GM12878 (cell line): ENCODE measurements at regions not wholly inside any gene's neighbourhood (a gene's known extent, or its start where the extent isn't known, plus 50 kb on each side); places are given as distances from the start of the nearest gene placed in this dataset.

Experiments used
- ATAC-seq: fragments of 200-7000 bp; cut with Tn5 transposase; 3 replicates; pipeline ENCODE4 v1.9.1; 2020; ENCODE audit warnings: mild to moderate bottlenecking, moderate library complexity
- BruUV-seq: library from RNA; stranded (reverse); fragments of 400-500 nt; replicated peaks from 2 replicates; lab custom pipeline; 2021; lab: Mats Ljungman, UMichigan
- CTCF ChIA-PET: fragments of 300-600 bp; sonication (Branson Sonifier 250); formaldehyde crosslinking; extraction: SDS; loops from one replicate; lab custom pipeline; 2021; ENCODE audit warnings: inconsistent platforms; lab: Yijun Ruan, JAX
- POLR2A ChIA-PET: fragments of 350-600 bp; formaldehyde crosslinking; extraction: SDS; loops from one replicate; lab custom pipeline; 2021; ENCODE audit warnings: inconsistent platforms; lab: Charles Lee
- RAD21 ChIA-PET: fragments of 300-600 bp; sonication (Branson Sonifier 250); formaldehyde crosslinking; loops from one replicate; lab custom pipeline; 2023; ENCODE audit warnings: antibody characterized with exemption; ENCODE audit not compliant: unreplicated experiment; lab: Charles Lee
- SMC1A ChIA-PET: fragments of 300-600 bp; sonication (Branson Sonifier 250); formaldehyde crosslinking; loops from one replicate; lab custom pipeline; 2023; ENCODE audit not compliant: unreplicated experiment, uncharacterized antibody; lab: Charles Lee
- DNase-seq: peaks from one replicate; pipeline ENCODE4 v3.0.0-alpha.2; 2011; ENCODE audit warnings: low read depth, low spot score
- FAIRE-seq: peaks from 3 replicates; lab custom pipeline; 2011; peaks lifted over from hg19 to GRCh38; lab: Jason Lieb, UNC
- H2AFZ ChIP-seq: 2 replicates; pipeline ENCODE4 v1.6.0; 2011; ENCODE audit warnings: low read depth, low read length, control low read depth; ENCODE audit not compliant: control insufficient read depth
- H3K27ac ChIP-seq: 2 replicates; pipeline ENCODE4 v1.5.1; 2011; ENCODE audit warnings: control low read depth; ENCODE audit not compliant: control insufficient read depth, insufficient read depth
- H3K27me3 ChIP-seq, 2 experiments: replicated peaks in 1 of 2; 2 replicates each; pipeline versions ENCODE4 v1.6.0 to v1.6.1; 2011; ENCODE audit warnings: low read length in 1 of 2; ENCODE audit not compliant: control insufficient read depth in 2 of 2, insufficient read depth in 2 of 2
- H3K36me3 ChIP-seq, 2 experiments: 2 replicates each; pipeline ENCODE4 v1.5.1; 2011; ENCODE audit warnings: low read length in 1 of 2; ENCODE audit not compliant: control insufficient read depth in 2 of 2, insufficient read depth in 2 of 2
- H3K4me1 ChIP-seq: 2 replicates; pipeline ENCODE4 v1.6.1; 2011; ENCODE audit warnings: mild to moderate bottlenecking, low read length, moderate library complexity, mixed read lengths; ENCODE audit not compliant: control insufficient read depth, insufficient read depth
- H3K4me2 ChIP-seq: 2 replicates; pipeline ENCODE4 v1.6.0; 2011; ENCODE audit warnings: control low read depth; ENCODE audit not compliant: control insufficient read depth, insufficient read depth
- H3K4me3 ChIP-seq: fragments of 200-600 bp; sonication (generic); 2 replicates; pipeline ENCODE4 v1.5.1; 2016
- H3K79me2 ChIP-seq: 2 replicates; pipeline ENCODE4 v1.6.0; 2011; ENCODE audit warnings: low read length; ENCODE audit not compliant: control insufficient read depth, insufficient read depth
- H3K9ac ChIP-seq: 2 replicates; pipeline ENCODE4 v1.8.0; 2011; ENCODE audit warnings: low read length, control low read depth, mixed read lengths; ENCODE audit not compliant: control insufficient read depth, insufficient read depth
- H3K9me3 ChIP-seq: replicated peaks from 3 replicates; pipeline ENCODE4 v1.5.1; 2011; ENCODE audit warnings: mild to moderate bottlenecking, low read length; ENCODE audit not compliant: control insufficient read depth, insufficient read depth
- H4K20me1 ChIP-seq: 2 replicates; pipeline ENCODE4 v1.6.0; 2011; ENCODE audit not compliant: control insufficient read depth, insufficient read depth
- CEBPZ ChIP-seq: fragments of 150-350 bp; IDR thresholded peaks from 2 replicates; pipeline ENCODE4 v1.6.1; 2016; ENCODE audit warnings: low read depth, low read length
- CHD4 ChIP-seq: fragments of 200-600 bp; sonication (generic); IDR thresholded peaks from 2 replicates; pipeline ENCODE4 v1.6.1; 2016; ENCODE audit warnings: mild to moderate bottlenecking
- ESRRA ChIP-seq: IDR thresholded peaks from 2 replicates; pipeline ENCODE4 v1.6.1; 2012; ENCODE audit warnings: mild to moderate bottlenecking, low read length, improper control_type of control experiment
- HCFC1 ChIP-seq: fragments of 150-350 bp; IDR thresholded peaks from 2 replicates; pipeline ENCODE4 v1.6.1; 2014; ENCODE audit warnings: low read length
- POLR2A ChIP-seq: IDR thresholded peaks from 2 replicates; pipeline ENCODE4 v1.6.1; 2011; ENCODE audit warnings: low read depth, mild to moderate bottlenecking, low read length
- RAD21 ChIP-seq: IDR thresholded peaks from 2 replicates; pipeline ENCODE4 v1.6.1; 2011; ENCODE audit warnings: mild to moderate bottlenecking, low read depth, low read length, moderate library complexity; ENCODE audit not compliant: insufficient read depth
- SKIL ChIP-seq: fragments of 450-650 bp; IDR thresholded peaks from 2 replicates; pipeline ENCODE4 v1.6.1; 2017; ENCODE audit warnings: mild to moderate bottlenecking, low read depth, inconsistent platforms; ENCODE audit not compliant: poor library complexity, severe bottlenecking
- SREBF2 ChIP-seq: IDR thresholded peaks from 2 replicates; pipeline ENCODE4 v1.6.1; 2012; ENCODE audit warnings: mild to moderate bottlenecking, low read length
- ZBTB4 ChIP-seq: fragments of 450-650 bp; formaldehyde crosslinking; IDR thresholded peaks from 2 replicates; pipeline ENCODE4 v1.4.0; 2022; ENCODE audit warnings: mild to moderate bottlenecking, moderate library complexity
- ZNF24 ChIP-seq: fragments of 450-650 bp; IDR thresholded peaks from 2 replicates; pipeline ENCODE4 v1.6.1; 2017; ENCODE audit warnings: antibody characterized with exemption, mild to moderate bottlenecking
- ZNF384 ChIP-seq: IDR thresholded peaks from 2 replicates; pipeline ENCODE4 v1.6.1; 2012; ENCODE audit warnings: low read depth, mild to moderate bottlenecking, low read length, improper control_type of control experiment, borderline replicate concordance
- WGBS: methylation state at CpG from one replicate; pipeline ENCODE4 v1.1.6; 2016; ENCODE audit warnings: low lambda C conversion rate; ENCODE audit not compliant: insufficient replicate concordance, insufficient coverage; ENCODE audit errors: missing lambda C conversion rate; 5-methylcytosine and 5-hydroxymethylcytosine counted together
- in situ Hi-C: fragments of 300-500 bp; cut with MboI; formaldehyde crosslinking; loops from 9 replicates; pipeline ENCODE4 v1.14.3; 2018; ENCODE audit warnings: mixed read lengths
- intact Hi-C: fragments of 100-400 bp; cut with micrococcal nuclease; formaldehyde crosslinking; loops from one replicate; pipeline ENCODE4 v1.14.2; 2022; ENCODE audit not compliant: unreplicated experiment

- in situ Hi-C loops (no loop called here), intact Hi-C loops (no loop called here)
- no peaks in the 10 kb centered on the region for H3K4me1 ChIP-seq
- H3K27ac ChIP-seq = no peak overlapping the region
- H3K36me3 ChIP-seq = no peaks in the 10 kb centered on the region
- H3K9ac ChIP-seq = no peak overlapping the region
- no TSS peak for BruUV-seq
- H3K4me3 ChIP-seq = no peak overlapping the region
- ChIA-PET RAD21 (no interaction called here), POLR2A (no interaction called here), SMC1A (no interaction called here), CTCF (no interaction called here)
- DNase-seq (no peak), FAIRE-seq (no peak), ATAC-seq (no peak)
- H3K4me2 ChIP-seq = no peak overlapping the region
- no peaks in the 10 kb centered on the region for H3K9me3 ChIP-seq
- no peak for TF ChIP-seq ZNF24
- no peak for TF ChIP-seq ZBTB4
- no peak for TF ChIP-seq POLR2A
- no peak overlapping the region for H2AFZ ChIP-seq
- no peaks in the 10 kb centered on the region for H3K79me2 ChIP-seq
- no peaks in the 10 kb centered on the region for H3K27me3 ChIP-seq
- 6% methylated on average over 1 of the region's 1 CpG for WGBS
- no peaks in the 10 kb centered on the region for H4K20me1 ChIP-seq
These were observed 500.1 kb upstream of the FAM47C start for GRCh38 chrX:36508042-36508441.

- intact Hi-C loops = no loop called here
- Histone ChIP-seq H3K27ac (no peak overlapping the region), H3K27me3 (no peaks in the 10 kb centered on the region), H3K4me2 (no peak overlapping the region), H3K4me1 (no peaks in the 10 kb centered on the region), H3K9me3 (no peaks in the 10 kb centered on the region), H3K9ac (no peak overlapping the region), H3K36me3 (no peaks in the 10 kb centered on the region), H3K4me3 (no peak overlapping the region), H3K79me2 (no peaks in the 10 kb centered on the region), H2AFZ (no peak overlapping the region), H4K20me1 (no peaks in the 10 kb centered on the region)
- ChIA-PET SMC1A (no interaction called here), CTCF (no interaction called here), POLR2A (no interaction called here), RAD21 (no interaction called here)
- FAIRE-seq (no peak), ATAC-seq (no peak), DNase-seq (no peak)
- in situ Hi-C loops = no loop called here
- no TSS peak for BruUV-seq
- TF ChIP-seq CHD4 = no peak
- TF ChIP-seq ZNF384 = no peak
- TF ChIP-seq CEBPZ = no peak
- no peak for TF ChIP-seq ESRRA
- TF ChIP-seq HCFC1 = no peak
- no peak for TF ChIP-seq SREBF2
- no peak for TF ChIP-seq RAD21
- TF ChIP-seq SKIL = no peak
These were observed 497.4 kb upstream of the FAM47C start for GRCh38 chrX:36510736-36511135.
